ENCODE measurements at regions not wholly inside any gene's neighbourhood (a gene's known extent, or its start where the extent isn't known, plus 50 kb on each side); places are given as distances from the start of the nearest gene placed in this dataset.

GRCh38 chr2:34831096-34831495 is 1232.0 kb upstream of the FAM98A start:
- TF ChIP-seq CEBPB (IDR thresholded peaks at IDR 0.05; ENCODE audit: low read depth, low read length) (no peak), CTCF (IDR thresholded peaks at IDR 0.05; ENCODE audit: control extremely low read depth in 1 of 3, insufficient read depth in 1 of 3, low read depth in 1 of 3, low read length in 3 of 3) (no peak), POLR2A (IDR thresholded peaks at IDR 0.05; ENCODE audit: control extremely low read depth in 1 of 2, low read depth in 2 of 2, low read length in 2 of 2) (no peak)

Measured in H1 (cell line).